Progenitor cell of endocrine pancreas (in vitro differentiated cells): ENCODE measurements at regions not wholly inside any gene's neighbourhood (a gene's known extent, or its start where the extent isn't known, plus 50 kb on each side); places are given as distances from the start of the nearest gene placed in this dataset.

Experiments used
- DNase-seq: peaks from one replicate; pipeline ENCODE4 v3.0.0; 2021; ENCODE audit warnings: low spot score; ENCODE audit not compliant: unreplicated experiment
- H3K27ac Mint-ChIP-seq: 2 replicates; pipeline ENCODE4 v1.8.0; 2021; ENCODE audit warnings: mild to moderate bottlenecking, moderate library complexity, mixed read lengths
- H3K27me3 Mint-ChIP-seq: 2 replicates; pipeline ENCODE4 v1.8.0; 2021; ENCODE audit warnings: mixed read lengths
- H3K36me3 Mint-ChIP-seq: 2 replicates; pipeline ENCODE4 v1.8.0; 2022; ENCODE audit warnings: mixed read lengths; ENCODE audit not compliant: insufficient read depth
- H3K4me1 Mint-ChIP-seq: 2 replicates; pipeline ENCODE4 v1.8.0; 2021; ENCODE audit warnings: low read depth, mixed read lengths
- H3K4me3 Mint-ChIP-seq: 2 replicates; pipeline ENCODE4 v1.8.0; 2021; ENCODE audit warnings: low read depth, mild to moderate bottlenecking, moderate library complexity, mixed read lengths
- H3K9me3 Mint-ChIP-seq: 2 replicates; pipeline ENCODE4 v1.8.0; 2021; ENCODE audit warnings: low read depth, mixed read lengths
- CTCF ChIP-seq: fragments of 200-600 bp; sonication (generic); IDR thresholded peaks from one replicate; pipeline ENCODE4 v1.5.0; 2021; ENCODE audit warnings: antibody characterized with exemption, mild to moderate bottlenecking; ENCODE audit not compliant: unreplicated experiment

- H3K36me3 Mint-ChIP-seq: peaks cover 4% of the 10 kb centered on the region
- no peak for DNase-seq
- H3K27ac Mint-ChIP-seq: no peak overlapping the region
- peaks cover 6% of the 10 kb centered on the region for H3K4me1 Mint-ChIP-seq
- H3K27me3 Mint-ChIP-seq: no peaks in the 10 kb centered on the region
- H3K9me3 Mint-ChIP-seq: no peaks in the 10 kb centered on the region
- no peak for TF ChIP-seq CTCF
- no peak overlapping the region for H3K4me3 Mint-ChIP-seq
These were observed 343.3 kb downstream of the SEC14L1 start for GRCh38 chr17:77484111-77484510.

- peaks cover 4% of the 10 kb centered on the region for H3K36me3 Mint-ChIP-seq
- H3K4me3 Mint-ChIP-seq: no peak overlapping the region
- H3K9me3 Mint-ChIP-seq: no peaks in the 10 kb centered on the region
- no peaks in the 10 kb centered on the region for H3K4me1 Mint-ChIP-seq
- no peak for TF ChIP-seq CTCF
- DNase-seq: no peak
- H3K27ac Mint-ChIP-seq: no peak overlapping the region
- H3K27me3 Mint-ChIP-seq: no peaks in the 10 kb centered on the region
These were observed 344.5 kb downstream of the SEC14L1 start for GRCh38 chr17:77485089-77485833.

- Mint-ChIP-seq H3K4me3 (no peak overlapping the region), H3K9me3 (no peaks in the 10 kb centered on the region), H3K36me3 (peaks cover 4% of the 10 kb centered on the region), H3K4me1 (no peaks in the 10 kb centered on the region), H3K27ac (no peak overlapping the region), H3K27me3 (no peaks in the 10 kb centered on the region)
- TF ChIP-seq CTCF: no peak
- no peak for DNase-seq
These were observed 346.5 kb downstream of the SEC14L1 start for GRCh38 chr17:77487211-77487629.

- no peak for DNase-seq
- Mint-ChIP-seq H3K4me1 (no peaks in the 10 kb centered on the region), H3K9me3 (no peaks in the 10 kb centered on the region), H3K27me3 (no peaks in the 10 kb centered on the region), H3K4me3 (no peak overlapping the region), H3K27ac (no peak overlapping the region), H3K36me3 (peaks cover 4% of the 10 kb centered on the region)
- no peak for TF ChIP-seq CTCF
These were observed 347.1 kb downstream of the SEC14L1 start for GRCh38 chr17:77487677-77488530.

- no peak for TF ChIP-seq CTCF
These were observed 347.9 kb downstream of the SEC14L1 start for GRCh38 chr17:77488531-77489238.

More at GRCh38 chr17:77488531-77489238, 347.9 kb downstream of the SEC14L1 start:
- no peaks in the 10 kb centered on the region for H3K4me1 Mint-ChIP-seq
- no peak overlapping the region for H3K4me3 Mint-ChIP-seq
- no peaks in the 10 kb centered on the region for H3K27me3 Mint-ChIP-seq
- H3K27ac Mint-ChIP-seq: no peak overlapping the region
- peaks cover 1% of the 10 kb centered on the region for H3K36me3 Mint-ChIP-seq
- no peak for DNase-seq
- no peaks in the 10 kb centered on the region for H3K9me3 Mint-ChIP-seq
